NCI-H1092 treated with DMSO at 0.1 percent for 48 hours (cell line): ENCODE measurements at regions not wholly inside any gene's neighbourhood (a gene's known extent, or its start where the extent isn't known, plus 50 kb on each side); places are given as distances from the start of the nearest gene placed in this dataset.
"Not testable (repeated sequence)": the region's sequence is repeated elsewhere in the genome, so short reads cannot be mapped to it uniquely, and the experiment has no call there.

Experiments
- DNase-seq: peaks from one replicate; lab custom pipeline; 2025; lab: John Stamatoyannopoulos, UW

GRCh38 chr6:112881027-112881426 is 533.9 kb downstream of the RFPL4B start:
- DNase-seq: no peak

GRCh38 chr6:112881828-112882780 is 535.0 kb downstream of the RFPL4B start:
- DNase-seq: no peak

- DNase-seq: no peak
Observed at GRCh38 chr6:112883095-112883494, 536.0 kb downstream of the RFPL4B start.

- no peak for DNase-seq
Observed at GRCh38 chr6:112886415-112886814, 539.3 kb downstream of the RFPL4B start.

- not testable (repeated sequence) for DNase-seq
Observed at GRCh38 chr6:112887424-112887823, 540.3 kb downstream of the RFPL4B start.

- DNase-seq: no peak
Observed at GRCh38 chr6:112899541-112899940, 552.4 kb downstream of the RFPL4B start.

- no peak for DNase-seq
Observed at GRCh38 chr6:112903361-112903760, 556.2 kb downstream of the RFPL4B start.

GRCh38 chr6:112906726-112907125 is 559.6 kb downstream of the RFPL4B start:
- DNase-seq: peak; percentile 57

GRCh38 chr6:112909781-112910180 is 562.7 kb downstream of the RFPL4B start:
- DNase-seq: no peak

- DNase-seq: no peak
Observed at GRCh38 chr6:112910256-112910655, 563.1 kb downstream of the RFPL4B start.

GRCh38 chr6:112911959-112912358 is 564.8 kb downstream of the RFPL4B start:
- DNase-seq: no peak

- DNase-seq: no peak
Observed at GRCh38 chr6:112912416-112913101, 565.4 kb downstream of the RFPL4B start.

GRCh38 chr6:112919744-112920143 is 572.6 kb downstream of the RFPL4B start:
- not testable (repeated sequence) for DNase-seq

- DNase-seq: no peak
Observed at GRCh38 chr6:112920994-112921393, 573.9 kb downstream of the RFPL4B start.

- no peak for DNase-seq
Observed at GRCh38 chr6:112923940-112924587, 576.9 kb downstream of the RFPL4B start.

GRCh38 chr6:112925702-112926101 is 578.6 kb downstream of the RFPL4B start:
- no peak for DNase-seq

- DNase-seq: no peak
Observed at GRCh38 chr6:112927641-112928320, 580.7 kb downstream of the RFPL4B start.

- no peak for DNase-seq
Observed at GRCh38 chr6:112929641-112930040, 582.5 kb downstream of the RFPL4B start.

GRCh38 chr6:112931832-112932231 is 584.7 kb downstream of the RFPL4B start:
- DNase-seq: no peak

GRCh38 chr6:112933947-112934346 is 586.8 kb downstream of the RFPL4B start:
- no peak for DNase-seq

- DNase-seq: no peak
Observed at GRCh38 chr6:112934433-112935327, 587.5 kb downstream of the RFPL4B start.
